ENCODE measurements at regions not wholly inside any gene's neighbourhood (a gene's known extent, or its start where the extent isn't known, plus 50 kb on each side); places are given as distances from the start of the nearest gene placed in this dataset.

- Histone ChIP-seq H3K9ac (ENCODE audit: low read length) (no peak overlapping the region), H3K36me3 (ENCODE audit: control insufficient read depth, insufficient read depth, low read length) (no peaks in the 10 kb centered on the region), H3K27me3 (ENCODE audit: control insufficient read depth, insufficient read depth, low read length) (no peaks in the 10 kb centered on the region), H3K4me3 (ENCODE audit: low read length) (no peak overlapping the region), H3K9me3 (ENCODE audit: control insufficient read depth, low read length) (no peaks in the 10 kb centered on the region), H3K4me1 (ENCODE audit: control insufficient read depth, insufficient read depth, low read length) (peaks cover 13% of the 10 kb centered on the region)
These were observed 149.8 kb downstream of the TMCO5A start for GRCh38 chr15:38084289-38084688.

GRCh38 chr15:38085114-38085513 lies 150.7 kb downstream of the TMCO5A start:
- Histone ChIP-seq H3K36me3 (ENCODE audit: control insufficient read depth, insufficient read depth, low read length) (no peaks in the 10 kb centered on the region), H3K9me3 (ENCODE audit: control insufficient read depth, low read length) (no peaks in the 10 kb centered on the region), H3K9ac (ENCODE audit: low read length) (no peak overlapping the region), H3K4me3 (ENCODE audit: low read length) (no peak overlapping the region), H3K27me3 (ENCODE audit: control insufficient read depth, insufficient read depth, low read length) (no peaks in the 10 kb centered on the region), H3K4me1 (ENCODE audit: control insufficient read depth, insufficient read depth, low read length) (peaks cover 13% of the 10 kb centered on the region)

- Histone ChIP-seq H3K27me3 (ENCODE audit: control insufficient read depth, insufficient read depth, low read length) (no peaks in the 10 kb centered on the region), H3K9me3 (ENCODE audit: control insufficient read depth, low read length) (no peaks in the 10 kb centered on the region), H3K9ac (ENCODE audit: low read length) (no peak overlapping the region), H3K4me3 (ENCODE audit: low read length) (no peak overlapping the region), H3K4me1 (ENCODE audit: control insufficient read depth, insufficient read depth, low read length) (peaks cover 13% of the 10 kb centered on the region), H3K36me3 (ENCODE audit: control insufficient read depth, insufficient read depth, low read length) (no peaks in the 10 kb centered on the region)
These were observed 151.6 kb downstream of the TMCO5A start for GRCh38 chr15:38085931-38086568.

- H3K4me3 ChIP-seq (ENCODE audit: low read length), result no peak overlapping the region
- H3K9ac ChIP-seq (ENCODE audit: low read length), result no peak overlapping the region
- H3K27me3 ChIP-seq (ENCODE audit: control insufficient read depth, insufficient read depth, low read length), result no peaks in the 10 kb centered on the region
- H3K36me3 ChIP-seq (ENCODE audit: control insufficient read depth, insufficient read depth, low read length), result no peaks in the 10 kb centered on the region
- no peaks in the 10 kb centered on the region for H3K9me3 ChIP-seq (ENCODE audit: control insufficient read depth, low read length)
- peaks cover 13% of the 10 kb centered on the region for H3K4me1 ChIP-seq (ENCODE audit: control insufficient read depth, insufficient read depth, low read length)
These were observed 152.2 kb downstream of the TMCO5A start for GRCh38 chr15:38086611-38087010.

- no peaks in the 10 kb centered on the region for H3K9me3 ChIP-seq (ENCODE audit: control insufficient read depth, low read length)
- no peak overlapping the region for H3K4me3 ChIP-seq (ENCODE audit: low read length)
- H3K4me1 ChIP-seq (ENCODE audit: control insufficient read depth, insufficient read depth, low read length), result peaks cover 13% of the 10 kb centered on the region
- no peak overlapping the region for H3K9ac ChIP-seq (ENCODE audit: low read length)
- no peaks in the 10 kb centered on the region for H3K27me3 ChIP-seq (ENCODE audit: control insufficient read depth, insufficient read depth, low read length)
- no peaks in the 10 kb centered on the region for H3K36me3 ChIP-seq (ENCODE audit: control insufficient read depth, insufficient read depth, low read length)
These were observed 154.5 kb downstream of the TMCO5A start for GRCh38 chr15:38088971-38089370.

GRCh38 chr15:38090223-38090622 lies 155.8 kb downstream of the TMCO5A start:
- no peak overlapping the region for H3K9ac ChIP-seq (ENCODE audit: low read length)
- H3K27me3 ChIP-seq (ENCODE audit: control insufficient read depth, insufficient read depth, low read length), result no peaks in the 10 kb centered on the region
- no peak overlapping the region for H3K4me3 ChIP-seq (ENCODE audit: low read length)
- peaks cover 10% of the 10 kb centered on the region for H3K4me1 ChIP-seq (ENCODE audit: control insufficient read depth, insufficient read depth, low read length)
- no peaks in the 10 kb centered on the region for H3K36me3 ChIP-seq (ENCODE audit: control insufficient read depth, insufficient read depth, low read length)
- no peaks in the 10 kb centered on the region for H3K9me3 ChIP-seq (ENCODE audit: control insufficient read depth, low read length)

- Histone ChIP-seq H3K36me3 (ENCODE audit: control insufficient read depth, insufficient read depth, low read length) (no peaks in the 10 kb centered on the region), H3K4me1 (ENCODE audit: control insufficient read depth, insufficient read depth, low read length) (peaks cover 6% of the 10 kb centered on the region), H3K27me3 (ENCODE audit: control insufficient read depth, insufficient read depth, low read length) (no peaks in the 10 kb centered on the region), H3K4me3 (ENCODE audit: low read length) (no peak overlapping the region), H3K9me3 (ENCODE audit: control insufficient read depth, low read length) (no peaks in the 10 kb centered on the region), H3K9ac (ENCODE audit: low read length) (no peak overlapping the region)
These were observed 156.2 kb downstream of the TMCO5A start for GRCh38 chr15:38090678-38091077.

- no peaks in the 10 kb centered on the region for H3K36me3 ChIP-seq (ENCODE audit: control insufficient read depth, insufficient read depth, low read length)
- peaks cover under 1% of the 10 kb centered on the region for H3K4me1 ChIP-seq (ENCODE audit: control insufficient read depth, insufficient read depth, low read length)
- no peaks in the 10 kb centered on the region for H3K9me3 ChIP-seq (ENCODE audit: control insufficient read depth, low read length)
- H3K4me3 ChIP-seq (ENCODE audit: low read length), result no peak overlapping the region
- H3K27me3 ChIP-seq (ENCODE audit: control insufficient read depth, insufficient read depth, low read length), result no peaks in the 10 kb centered on the region
- no peak overlapping the region for H3K9ac ChIP-seq (ENCODE audit: low read length)
These were observed 156.7 kb downstream of the TMCO5A start for GRCh38 chr15:38091078-38091645.

GRCh38 chr15:38093931-38094330 lies 158.7 kb upstream of the SPRED1 start:
- no peaks in the 10 kb centered on the region for H3K9me3 ChIP-seq (ENCODE audit: control insufficient read depth, low read length)
- H3K9ac ChIP-seq (ENCODE audit: low read length), result no peak overlapping the region
- no peaks in the 10 kb centered on the region for H3K4me1 ChIP-seq (ENCODE audit: control insufficient read depth, insufficient read depth, low read length)
- H3K36me3 ChIP-seq (ENCODE audit: control insufficient read depth, insufficient read depth, low read length), result no peaks in the 10 kb centered on the region
- H3K27me3 ChIP-seq (ENCODE audit: control insufficient read depth, insufficient read depth, low read length), result no peaks in the 10 kb centered on the region
- H3K4me3 ChIP-seq (ENCODE audit: low read length), result no peak overlapping the region

- H3K4me3 ChIP-seq (ENCODE audit: low read length), result no peak overlapping the region
- no peak overlapping the region for H3K9ac ChIP-seq (ENCODE audit: low read length)
- no peaks in the 10 kb centered on the region for H3K9me3 ChIP-seq (ENCODE audit: control insufficient read depth, low read length)
- H3K4me1 ChIP-seq (ENCODE audit: control insufficient read depth, insufficient read depth, low read length), result peaks cover 5% of the 10 kb centered on the region
- no peaks in the 10 kb centered on the region for H3K27me3 ChIP-seq (ENCODE audit: control insufficient read depth, insufficient read depth, low read length)
- no peaks in the 10 kb centered on the region for H3K36me3 ChIP-seq (ENCODE audit: control insufficient read depth, insufficient read depth, low read length)
These were observed 149.7 kb upstream of the SPRED1 start for GRCh38 chr15:38102972-38103371.

- no peaks in the 10 kb centered on the region for H3K36me3 ChIP-seq (ENCODE audit: control insufficient read depth, insufficient read depth, low read length)
- H3K4me3 ChIP-seq (ENCODE audit: low read length), result no peak overlapping the region
- H3K4me1 ChIP-seq (ENCODE audit: control insufficient read depth, insufficient read depth, low read length), result peaks cover 5% of the 10 kb centered on the region
- no peaks in the 10 kb centered on the region for H3K27me3 ChIP-seq (ENCODE audit: control insufficient read depth, insufficient read depth, low read length)
- no peak overlapping the region for H3K9ac ChIP-seq (ENCODE audit: low read length)
- no peaks in the 10 kb centered on the region for H3K9me3 ChIP-seq (ENCODE audit: control insufficient read depth, low read length)
These were observed 149.1 kb upstream of the SPRED1 start for GRCh38 chr15:38103564-38103963.

GRCh38 chr15:38111070-38111469 lies 141.6 kb upstream of the SPRED1 start:
- no peaks in the 10 kb centered on the region for H3K27me3 ChIP-seq (ENCODE audit: control insufficient read depth, insufficient read depth, low read length)
- no peaks in the 10 kb centered on the region for H3K36me3 ChIP-seq (ENCODE audit: control insufficient read depth, insufficient read depth, low read length)
- no peak overlapping the region for H3K4me3 ChIP-seq (ENCODE audit: low read length)
- no peak overlapping the region for H3K9ac ChIP-seq (ENCODE audit: low read length)
- no peaks in the 10 kb centered on the region for H3K9me3 ChIP-seq (ENCODE audit: control insufficient read depth, low read length)
- H3K4me1 ChIP-seq (ENCODE audit: control insufficient read depth, insufficient read depth, low read length), result no peaks in the 10 kb centered on the region

- Histone ChIP-seq H3K4me3 (ENCODE audit: low read length) (no peak overlapping the region), H3K36me3 (ENCODE audit: control insufficient read depth, insufficient read depth, low read length) (no peaks in the 10 kb centered on the region), H3K4me1 (ENCODE audit: control insufficient read depth, insufficient read depth, low read length) (no peaks in the 10 kb centered on the region), H3K9ac (ENCODE audit: low read length) (no peak overlapping the region), H3K9me3 (ENCODE audit: control insufficient read depth, low read length) (no peaks in the 10 kb centered on the region), H3K27me3 (ENCODE audit: control insufficient read depth, insufficient read depth, low read length) (no peaks in the 10 kb centered on the region)
These were observed 140.2 kb upstream of the SPRED1 start for GRCh38 chr15:38112406-38112805.

Data from mucosa of stomach (tissue), 1 donor.